Kidney capillary endothelial cell (primary cell): ENCODE measurements at regions not wholly inside any gene's neighbourhood (a gene's known extent, or its start where the extent isn't known, plus 50 kb on each side); places are given as distances from the start of the nearest gene placed in this dataset.
A peak's percentile ranks its signal among the peaks of the same experiment; 100 is the strongest.

Experiments
- DNase-seq: peaks from one replicate; pipeline ENCODE4 v3.0.0-alpha.2; 2018; ENCODE audit warnings: low spot score

- DNase-seq = no peak
These were observed 459.2 kb upstream of the ARRDC4 start for GRCh38 chr15:97501291-97501690.

- peak; percentile 59 for DNase-seq
These were observed 458.5 kb upstream of the ARRDC4 start for GRCh38 chr15:97502038-97502437.

GRCh38 chr15:97504031-97504792 is 456.3 kb upstream of the ARRDC4 start:
- peak; percentile 87 for DNase-seq

- no peak for DNase-seq
These were observed 442.8 kb upstream of the ARRDC4 start for GRCh38 chr15:97517737-97518136.

- DNase-seq = no peak
These were observed 439.8 kb upstream of the ARRDC4 start for GRCh38 chr15:97520689-97521088.

- no peak for DNase-seq
These were observed 438.9 kb upstream of the ARRDC4 start for GRCh38 chr15:97521381-97522285.

GRCh38 chr15:97522347-97522746 is 438.2 kb upstream of the ARRDC4 start:
- DNase-seq = no peak

- DNase-seq = no peak
These were observed 434.7 kb upstream of the ARRDC4 start for GRCh38 chr15:97525809-97526208.

GRCh38 chr15:97528238-97528637 is 432.3 kb upstream of the ARRDC4 start:
- DNase-seq = no peak

- no peak for DNase-seq
These were observed 414.7 kb upstream of the ARRDC4 start for GRCh38 chr15:97545799-97546198.

- no peak for DNase-seq
These were observed 413.1 kb upstream of the ARRDC4 start for GRCh38 chr15:97547381-97547780.

GRCh38 chr15:97561529-97561928 is 399.0 kb upstream of the ARRDC4 start:
- DNase-seq = no peak

- no peak for DNase-seq
These were observed 397.0 kb upstream of the ARRDC4 start for GRCh38 chr15:97563516-97563915.

GRCh38 chr15:97566961-97567360 is 393.5 kb upstream of the ARRDC4 start:
- peak; percentile 75 for DNase-seq

GRCh38 chr15:97567411-97567810 is 393.1 kb upstream of the ARRDC4 start:
- DNase-seq = no peak

- no peak for DNase-seq
These were observed 383.4 kb upstream of the ARRDC4 start for GRCh38 chr15:97576929-97577645.

GRCh38 chr15:97585408-97585807 is 375.1 kb upstream of the ARRDC4 start:
- no peak for DNase-seq

- DNase-seq = no peak
These were observed 367.7 kb upstream of the ARRDC4 start for GRCh38 chr15:97592778-97593177.

- no peak for DNase-seq
These were observed 362.7 kb upstream of the ARRDC4 start for GRCh38 chr15:97597801-97598200.

GRCh38 chr15:97598353-97598798 is 362.1 kb upstream of the ARRDC4 start:
- no peak for DNase-seq

GRCh38 chr15:97600190-97600589 is 360.3 kb upstream of the ARRDC4 start:
- no peak for DNase-seq

- DNase-seq = no peak
These were observed 355.8 kb upstream of the ARRDC4 start for GRCh38 chr15:97604677-97605076.
